AG09319 (cell line): ENCODE measurements at regions not wholly inside any gene's neighbourhood (a gene's known extent, or its start where the extent isn't known, plus 50 kb on each side); places are given as distances from the start of the nearest gene placed in this dataset.

Experiments
- DNase-seq: peaks from one replicate; pipeline ENCODE4 v3.0.0-alpha.2; 2010; ENCODE audit warnings: low read depth; ENCODE audit errors: extremely low read depth
- CTCF ChIP-seq: IDR thresholded peaks from 2 replicates; pipeline ENCODE4 v1.5.1; 2011; ENCODE audit warnings: low read depth, mild to moderate bottlenecking, inconsistent platforms, low read length, moderate library complexity

- DNase-seq, result no peak
- TF ChIP-seq CTCF, result no peak
Measured at GRCh38 chr11:30109774-30110173, 92.9 kb upstream of the KCNA4 start.

GRCh38 chr11:30110691-30111090 lies 93.9 kb upstream of the KCNA4 start:
- no peak for TF ChIP-seq CTCF
- no peak for DNase-seq

GRCh38 chr11:30111786-30112185 lies 95.0 kb upstream of the KCNA4 start:
- DNase-seq, result no peak

DNA sequence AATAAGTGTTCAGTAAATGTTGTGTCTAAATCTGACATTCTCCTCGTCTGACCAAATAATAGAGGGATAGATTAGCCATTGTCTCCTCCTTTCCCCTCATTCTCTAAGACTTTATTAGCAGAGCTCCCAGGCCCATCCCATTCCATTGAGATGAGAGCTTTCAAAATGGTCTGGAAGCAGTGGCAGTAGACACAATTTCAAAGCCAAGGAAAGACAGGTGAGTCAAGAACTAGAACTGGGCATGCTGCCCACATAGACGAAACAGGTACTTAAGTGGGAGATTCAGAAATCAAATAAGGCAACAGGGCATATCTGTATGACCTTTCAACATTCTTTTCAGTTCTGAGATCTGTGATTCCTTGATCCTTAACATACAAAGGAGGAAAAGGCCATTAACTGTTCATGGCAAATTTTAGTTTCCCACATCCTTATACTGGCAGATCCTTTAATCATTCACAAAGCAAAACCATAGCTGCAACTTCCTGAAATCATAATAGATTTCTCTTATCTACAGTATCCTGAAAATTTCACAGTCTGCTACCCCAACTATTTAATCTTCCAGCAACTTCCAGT lies 96.6 kb upstream of the KCNA4 start:
- no peak for TF ChIP-seq CTCF
- no peak for DNase-seq

More at GRCh38 chr11:30111786-30112185, 95.0 kb upstream of the KCNA4 start:
- no peak for TF ChIP-seq CTCF

GRCh38 chr11:30116512-30116911 lies 99.7 kb upstream of the KCNA4 start:
- DNase-seq, result no peak
- TF ChIP-seq CTCF, result no peak

- TF ChIP-seq CTCF, result no peak
- no peak for DNase-seq
Measured at GRCh38 chr11:30120045-30120589, 103.3 kb upstream of the KCNA4 start.

DNA sequence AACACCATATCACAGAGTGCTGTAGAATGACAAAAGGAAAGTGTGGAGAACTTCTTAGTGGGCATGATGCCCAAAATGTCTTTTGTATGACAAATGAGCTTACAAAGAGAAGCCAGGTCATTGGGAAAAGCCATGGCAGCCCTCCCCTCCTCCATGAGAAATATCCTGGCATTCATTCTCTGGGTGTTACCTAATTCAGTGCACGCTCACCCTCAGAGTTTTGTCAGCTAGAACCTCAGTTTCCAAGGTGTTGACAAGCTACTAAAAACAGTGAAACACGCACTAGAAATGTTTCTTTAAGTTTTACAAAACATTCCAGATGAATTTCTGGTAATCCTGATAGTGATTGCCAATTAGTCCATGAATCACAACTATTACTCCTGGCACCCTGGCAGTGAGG lies 105.4 kb upstream of the FSHB start:
- no peak for DNase-seq
- TF ChIP-seq CTCF, result no peak
